ENCODE measurements at regions not wholly inside any gene's neighbourhood (a gene's known extent, or its start where the extent isn't known, plus 50 kb on each side); places are given as distances from the start of the nearest gene placed in this dataset.
"Not testable (repeated sequence)": the region's sequence is repeated elsewhere in the genome, so short reads cannot be mapped to it uniquely, and the experiment has no call there.

DNA sequence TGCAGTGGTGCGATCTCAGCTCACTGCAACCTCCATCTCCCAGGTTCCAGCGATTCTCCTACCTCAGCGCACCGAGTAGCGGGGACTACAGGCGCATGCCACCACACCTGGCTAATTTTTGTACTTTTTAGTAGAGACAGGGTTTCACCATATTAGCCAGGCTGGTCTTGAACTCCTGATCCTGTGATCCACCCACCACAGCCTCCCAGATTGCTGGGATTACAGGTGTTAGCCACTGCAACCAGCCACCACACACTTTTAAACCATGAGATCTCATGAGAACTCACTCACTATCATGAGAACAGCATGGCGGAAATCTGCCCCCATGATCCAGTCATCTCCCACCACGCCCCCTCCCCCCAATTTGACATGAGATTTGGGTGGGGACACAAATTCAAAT is 636.9 kb downstream of the MCTP2 start:
- TF ChIP-seq, protein P1, sequence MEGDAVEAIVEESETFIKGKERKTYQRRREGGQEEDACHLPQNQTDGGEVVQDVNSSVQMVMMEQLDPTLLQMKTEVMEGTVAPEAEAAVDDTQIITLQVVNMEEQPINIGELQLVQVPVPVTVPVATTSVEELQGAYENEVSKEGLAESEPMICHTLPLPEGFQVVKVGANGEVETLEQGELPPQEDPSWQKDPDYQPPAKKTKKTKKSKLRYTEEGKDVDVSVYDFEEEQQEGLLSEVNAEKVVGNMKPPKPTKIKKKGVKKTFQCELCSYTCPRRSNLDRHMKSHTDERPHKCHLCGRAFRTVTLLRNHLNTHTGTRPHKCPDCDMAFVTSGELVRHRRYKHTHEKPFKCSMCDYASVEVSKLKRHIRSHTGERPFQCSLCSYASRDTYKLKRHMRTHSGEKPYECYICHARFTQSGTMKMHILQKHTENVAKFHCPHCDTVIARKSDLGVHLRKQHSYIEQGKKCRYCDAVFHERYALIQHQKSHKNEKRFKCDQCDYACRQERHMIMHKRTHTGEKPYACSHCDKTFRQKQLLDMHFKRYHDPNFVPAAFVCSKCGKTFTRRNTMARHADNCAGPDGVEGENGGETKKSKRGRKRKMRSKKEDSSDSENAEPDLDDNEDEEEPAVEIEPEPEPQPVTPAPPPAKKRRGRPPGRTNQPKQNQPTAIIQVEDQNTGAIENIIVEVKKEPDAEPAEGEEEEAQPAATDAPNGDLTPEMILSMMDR (IDR thresholded peaks at IDR 0.05) = not testable (repeated sequence)
- not testable (repeated sequence) for TF ChIP-seq POLR2A, POLR2AphosphoS5 (IDR thresholded peaks at IDR 0.05)
